Astrocyte of the spinal cord (primary cell): ENCODE measurements at regions not wholly inside any gene's neighbourhood (a gene's known extent, or its start where the extent isn't known, plus 50 kb on each side); places are given as distances from the start of the nearest gene placed in this dataset.
A peak's percentile ranks its signal among the peaks of the same experiment; 100 is the strongest.

Experiments used
- DNase-seq: peaks from one replicate; pipeline ENCODE4 v3.0.0; 2011; ENCODE audit warnings: low read depth, low spot score
- H3K4me3 ChIP-seq: 2 replicates; pipeline ENCODE4 v1.5.1; 2011; ENCODE audit warnings: low read depth, mild to moderate bottlenecking, low read length, moderate library complexity
- CTCF ChIP-seq: IDR thresholded peaks from 2 replicates; pipeline ENCODE4 v1.5.1; 2012; ENCODE audit warnings: low read depth, mild to moderate bottlenecking, low read length, inconsistent platforms
- in situ Hi-C: cut with HindIII; loops from 2 replicates; pipeline ENCODE4 v1.10.0; 2017; ENCODE audit warnings: low sequenced_read_pairs

- no peak for TF ChIP-seq CTCF
- H3K4me3 ChIP-seq, result no peak overlapping the region
- no peak for DNase-seq
- in situ Hi-C loops, result no loop called here
These were observed 83.9 kb upstream of the FAM241A start for GRCh38 chr4:112061207-112061817.

GRCh38 chr4:112063260-112063659 lies 82.0 kb upstream of the FAM241A start:
- no peak for DNase-seq
- H3K4me3 ChIP-seq, result no peak overlapping the region
- in situ Hi-C loops, result no loop called here

GRCh38 chr4:112069110-112069509 lies 76.1 kb upstream of the FAM241A start:
- H3K4me3 ChIP-seq, result no peak overlapping the region
- DNase-seq, result peak; percentile 5
- in situ Hi-C loops, result no loop called here
- no peak for TF ChIP-seq CTCF

More at GRCh38 chr4:112063260-112063659, 82.0 kb upstream of the FAM241A start:
- no peak for TF ChIP-seq CTCF

GRCh38 chr4:112073181-112073580 lies 72.1 kb upstream of the FAM241A start:
- DNase-seq, result no peak
- in situ Hi-C loops, result no loop called here
- no peak overlapping the region for H3K4me3 ChIP-seq
- no peak for TF ChIP-seq CTCF

GRCh38 chr4:112075129-112075753 lies 70.0 kb upstream of the FAM241A start:
- DNase-seq, result peak; percentile 68
- in situ Hi-C loops, result no loop called here
- no peak overlapping the region for H3K4me3 ChIP-seq
- TF ChIP-seq CTCF, result peak; percentile 85

- TF ChIP-seq CTCF, result no peak
- in situ Hi-C loops, result no loop called here
- no peak for DNase-seq
- H3K4me3 ChIP-seq, result no peak overlapping the region
These were observed 69.3 kb upstream of the FAM241A start for GRCh38 chr4:112075906-112076305.
